OCI-LY7 (cell line): ENCODE measurements at regions not wholly inside any gene's neighbourhood (a gene's known extent, or its start where the extent isn't known, plus 50 kb on each side); places are given as distances from the start of the nearest gene placed in this dataset.
"Not testable (repeated sequence)": the region's sequence is repeated elsewhere in the genome, so short reads cannot be mapped to it uniquely, and the experiment has no call there.

Experiments used
- BruUV-seq: library from RNA; stranded (reverse); fragments of 400-500 nt; replicated peaks from 2 replicates; lab custom pipeline; 2021; lab: Mats Ljungman, UMichigan
- CTCF ChIA-PET: fragments of 300-600 bp; sonication (Branson Sonifier 250); formaldehyde crosslinking; loops from one replicate; lab custom pipeline; 2022; ENCODE audit warnings: antibody characterized with exemption; ENCODE audit not compliant: unreplicated experiment; lab: Charles Lee
- POLR2A ChIA-PET: fragments of 300-600 bp; sonication (Branson Sonifier 250); formaldehyde crosslinking; loops from one replicate; lab custom pipeline; 2022; ENCODE audit warnings: antibody characterized with exemption; lab: Charles Lee
- DNase-seq: peaks from one replicate; pipeline ENCODE4 v3.0.0-alpha.2; 2015; ENCODE audit warnings: low spot score
- H2AFZ ChIP-seq: fragments of 200-600 bp; sonication (generic), shearing (Covaris generic); 2 replicates; pipeline ENCODE4 v1.6.1; 2014; ENCODE audit warnings: mild to moderate bottlenecking, antibody characterized with exemption, low read length, moderate library complexity
- H3K27ac ChIP-seq: fragments of 200-600 bp; sonication (generic); 2 replicates; pipeline ENCODE4 v1.5.1; 2014; ENCODE audit warnings: mixed run types, low read depth, mild to moderate bottlenecking, moderate library complexity, low read length, inconsistent platforms; ENCODE audit not compliant: poor library complexity, severe bottlenecking
- H3K36me3 ChIP-seq: fragments of 200-600 bp; sonication (generic); 2 replicates; pipeline ENCODE4 v1.6.1; 2014; ENCODE audit warnings: mild to moderate bottlenecking, antibody characterized with exemption, low read length, moderate library complexity, mixed read lengths; ENCODE audit not compliant: insufficient read depth
- H3K4me1 ChIP-seq: fragments of 200-600 bp; sonication (generic); 2 replicates; pipeline ENCODE4 v1.5.1; 2014; ENCODE audit warnings: mild to moderate bottlenecking, low read length; ENCODE audit not compliant: insufficient read depth, poor library complexity, severe bottlenecking
- H3K4me2 ChIP-seq: fragments of 200-600 bp; sonication (generic); 2 replicates; pipeline ENCODE4 v1.6.1; 2014; ENCODE audit warnings: mild to moderate bottlenecking, low read length
- H3K4me3 ChIP-seq: fragments of 200-600 bp; sonication (generic); 2 replicates; pipeline ENCODE4 v1.5.1; 2014; ENCODE audit warnings: mild to moderate bottlenecking, low read depth, low read length; ENCODE audit not compliant: poor library complexity, severe bottlenecking
- H3K79me2 ChIP-seq: fragments of 200-600 bp; sonication (generic); 2 replicates; pipeline ENCODE4 v1.6.1; 2016; ENCODE audit warnings: low read depth, mild to moderate bottlenecking, low read length, moderate library complexity, mixed read lengths; ENCODE audit not compliant: insufficient read depth
- H3K9me2 ChIP-seq: fragments of 200-600 bp; sonication (generic); 2 replicates; pipeline ENCODE4 v1.6.1; 2016; ENCODE audit warnings: mild to moderate bottlenecking, low read length, mixed read lengths; ENCODE audit not compliant: insufficient read depth
- H3K9me3 ChIP-seq: fragments of 200-600 bp; sonication (generic); 2 replicates; pipeline ENCODE4 v1.6.1; 2014; ENCODE audit warnings: mild to moderate bottlenecking, mixed run types, low read length, mixed read lengths
- H4K20me1 ChIP-seq: fragments of 200-600 bp; sonication (generic); 2 replicates; pipeline ENCODE4 v1.6.1; 2014; ENCODE audit warnings: mild to moderate bottlenecking, antibody characterized with exemption, low read length, moderate library complexity, mixed read lengths; ENCODE audit not compliant: insufficient read depth
- EZH2phosphoT487 ChIP-seq: fragments of 200-600 bp; sonication (generic); IDR thresholded peaks from 2 replicates; pipeline ENCODE4 v1.6.1; 2018; ENCODE audit warnings: low read depth, borderline replicate concordance, mild to moderate bottlenecking, mixed run types, antibody characterized with exemption, low read length, moderate library complexity, mixed read lengths
- intact Hi-C: fragments of 100-400 bp; cut with micrococcal nuclease; formaldehyde crosslinking; loops from one replicate; pipeline ENCODE4 v1.10.0; 2022; ENCODE audit not compliant: unreplicated experiment
- TF ChIP-seq, protein P1 (sequence below): fragments of 200-600 bp; sonication (generic); conservative IDR thresholded peaks from 2 replicates; pipeline ENCODE4 v1.5.1; 2014; ENCODE audit warnings: mild to moderate bottlenecking, antibody characterized with exemption, low read length, moderate library complexity, mixed read lengths

DNA sequence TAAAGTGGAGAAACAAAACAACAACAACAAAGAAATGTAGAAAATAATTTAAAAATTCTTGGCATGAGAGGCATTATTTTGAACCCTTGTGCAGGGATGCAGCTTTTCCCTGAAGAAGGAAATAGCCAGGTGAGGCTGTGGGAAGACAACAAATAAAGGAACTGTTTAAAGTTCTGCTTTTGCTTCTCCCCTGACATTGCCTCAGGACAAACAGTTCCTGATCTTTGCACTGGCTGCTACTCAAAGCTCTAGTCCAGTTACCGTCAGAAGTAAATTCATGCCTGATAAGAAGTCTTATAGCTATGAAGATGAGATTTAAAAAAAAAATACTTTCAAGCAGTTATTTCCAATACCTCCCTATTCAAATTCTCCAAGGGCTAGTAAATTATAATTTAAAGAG is 233.8 kb downstream of the IL15 start:
- no peak for DNase-seq
- Histone ChIP-seq H3K9me3 (no peaks in the 10 kb centered on the region), H3K9me2 (no peaks in the 10 kb centered on the region), H3K4me1 (no peaks in the 10 kb centered on the region), H3K79me2 (no peaks in the 10 kb centered on the region), H4K20me1 (no peaks in the 10 kb centered on the region), H3K4me3 (no peak overlapping the region), H3K36me3 (no peaks in the 10 kb centered on the region), H3K4me2 (no peak overlapping the region), H2AFZ (no peak overlapping the region), H3K27ac (no peak overlapping the region)
- intact Hi-C loops = no loop called here
- ChIA-PET CTCF (no interaction called here), POLR2A (no interaction called here)
- TF ChIP-seq, protein P1, sequence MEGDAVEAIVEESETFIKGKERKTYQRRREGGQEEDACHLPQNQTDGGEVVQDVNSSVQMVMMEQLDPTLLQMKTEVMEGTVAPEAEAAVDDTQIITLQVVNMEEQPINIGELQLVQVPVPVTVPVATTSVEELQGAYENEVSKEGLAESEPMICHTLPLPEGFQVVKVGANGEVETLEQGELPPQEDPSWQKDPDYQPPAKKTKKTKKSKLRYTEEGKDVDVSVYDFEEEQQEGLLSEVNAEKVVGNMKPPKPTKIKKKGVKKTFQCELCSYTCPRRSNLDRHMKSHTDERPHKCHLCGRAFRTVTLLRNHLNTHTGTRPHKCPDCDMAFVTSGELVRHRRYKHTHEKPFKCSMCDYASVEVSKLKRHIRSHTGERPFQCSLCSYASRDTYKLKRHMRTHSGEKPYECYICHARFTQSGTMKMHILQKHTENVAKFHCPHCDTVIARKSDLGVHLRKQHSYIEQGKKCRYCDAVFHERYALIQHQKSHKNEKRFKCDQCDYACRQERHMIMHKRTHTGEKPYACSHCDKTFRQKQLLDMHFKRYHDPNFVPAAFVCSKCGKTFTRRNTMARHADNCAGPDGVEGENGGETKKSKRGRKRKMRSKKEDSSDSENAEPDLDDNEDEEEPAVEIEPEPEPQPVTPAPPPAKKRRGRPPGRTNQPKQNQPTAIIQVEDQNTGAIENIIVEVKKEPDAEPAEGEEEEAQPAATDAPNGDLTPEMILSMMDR = no peak
- no peak for TF ChIP-seq EZH2phosphoT487
- BruUV-seq = no TSS peak

- H3K79me2 ChIP-seq = no peaks in the 10 kb centered on the region
- H3K4me1 ChIP-seq = no peaks in the 10 kb centered on the region
- ChIA-PET POLR2A (no interaction called here), CTCF (no interaction called here)
- H4K20me1 ChIP-seq = no peaks in the 10 kb centered on the region
- TF ChIP-seq, protein P1 = no peak
- no peak for TF ChIP-seq EZH2phosphoT487
- BruUV-seq = no TSS peak
- no peak overlapping the region for H2AFZ ChIP-seq
- no peaks in the 10 kb centered on the region for H3K9me2 ChIP-seq
- no peak overlapping the region for H3K4me3 ChIP-seq
- no peak overlapping the region for H3K4me2 ChIP-seq
- no peak for DNase-seq
- no peaks in the 10 kb centered on the region for H3K36me3 ChIP-seq
- no peaks in the 10 kb centered on the region for H3K9me3 ChIP-seq
- H3K27ac ChIP-seq = no peak overlapping the region
- intact Hi-C loops = no loop called here
These were observed 234.8 kb downstream of the IL15 start for GRCh38 chr4:141871086-141871770.

GRCh38 chr4:141882650-141883049 is 246.3 kb downstream of the IL15 start:
- DNase-seq, CTCF ChIA-PET, H3K4me2 ChIP-seq, intact Hi-C loops, BruUV-seq, H3K79me2 ChIP-seq, H3K4me3 ChIP-seq, H3K36me3 ChIP-seq, H3K9me2 ChIP-seq, H3K27ac ChIP-seq, H3K9me3 ChIP-seq, H3K4me1 ChIP-seq, H4K20me1 ChIP-seq, POLR2A ChIA-PET, H2AFZ ChIP-seq: not testable (repeated sequence)
